ENCODE measurements at regions not wholly inside any gene's neighbourhood (a gene's known extent, or its start where the extent isn't known, plus 50 kb on each side); places are given as distances from the start of the nearest gene placed in this dataset.

DNA sequence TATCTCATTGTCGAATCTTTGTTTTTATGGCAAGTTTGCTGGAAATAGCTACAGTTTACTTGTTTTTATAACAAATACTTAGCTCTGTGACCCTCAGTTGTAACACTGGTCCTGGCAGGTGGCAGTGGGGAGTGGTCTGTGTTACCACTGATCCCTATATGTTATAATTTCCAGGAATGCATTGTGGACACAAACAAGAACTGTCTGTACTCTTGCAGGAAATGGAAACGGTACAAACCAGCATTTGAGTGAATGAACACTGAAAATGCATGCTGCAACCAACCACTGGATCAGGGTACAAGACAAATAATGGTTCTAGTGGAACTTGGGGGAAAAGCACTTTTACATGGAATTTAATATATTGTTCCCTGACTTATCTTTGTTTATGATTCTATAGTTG lies 66.5 kb upstream of the PJA2 start:
- no peaks in the 10 kb centered on the region for H3K27me3 ChIP-seq (ENCODE audit: control insufficient read depth in 1 of 2, insufficient read depth in 2 of 2, low read length in 2 of 2)
- no peak overlapping the region for H3K4me3 ChIP-seq (ENCODE audit: low read length)
- DNase-seq (no peak), ATAC-seq (ENCODE audit: poor library complexity) (no peak)
- H3K36me3 ChIP-seq (ENCODE audit: insufficient read depth, low read length): no peaks in the 10 kb centered on the region
- Mint-ChIP-seq H3K9me3 (no peaks in the 10 kb centered on the region), H3K4me3 (no peak overlapping the region), H3K4me1 (ENCODE audit: low read depth) (no peaks in the 10 kb centered on the region), H3K27me3 (no peaks in the 10 kb centered on the region), H3K27ac (no peak overlapping the region), H3K36me3 (ENCODE audit: low read depth) (no peaks in the 10 kb centered on the region)
- ChIA-PET CTCF (no interaction called here), POLR2A (no interaction called here)
- H3K27ac ChIP-seq (ENCODE audit: low read depth in 1 of 2, low read length in 2 of 2): no peak overlapping the region
- TF ChIP-seq, protein P1, sequence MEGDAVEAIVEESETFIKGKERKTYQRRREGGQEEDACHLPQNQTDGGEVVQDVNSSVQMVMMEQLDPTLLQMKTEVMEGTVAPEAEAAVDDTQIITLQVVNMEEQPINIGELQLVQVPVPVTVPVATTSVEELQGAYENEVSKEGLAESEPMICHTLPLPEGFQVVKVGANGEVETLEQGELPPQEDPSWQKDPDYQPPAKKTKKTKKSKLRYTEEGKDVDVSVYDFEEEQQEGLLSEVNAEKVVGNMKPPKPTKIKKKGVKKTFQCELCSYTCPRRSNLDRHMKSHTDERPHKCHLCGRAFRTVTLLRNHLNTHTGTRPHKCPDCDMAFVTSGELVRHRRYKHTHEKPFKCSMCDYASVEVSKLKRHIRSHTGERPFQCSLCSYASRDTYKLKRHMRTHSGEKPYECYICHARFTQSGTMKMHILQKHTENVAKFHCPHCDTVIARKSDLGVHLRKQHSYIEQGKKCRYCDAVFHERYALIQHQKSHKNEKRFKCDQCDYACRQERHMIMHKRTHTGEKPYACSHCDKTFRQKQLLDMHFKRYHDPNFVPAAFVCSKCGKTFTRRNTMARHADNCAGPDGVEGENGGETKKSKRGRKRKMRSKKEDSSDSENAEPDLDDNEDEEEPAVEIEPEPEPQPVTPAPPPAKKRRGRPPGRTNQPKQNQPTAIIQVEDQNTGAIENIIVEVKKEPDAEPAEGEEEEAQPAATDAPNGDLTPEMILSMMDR (IDR thresholded peaks at IDR 0.05): no peak
- H3K9me3 ChIP-seq (ENCODE audit: control insufficient read depth in 1 of 2, insufficient read depth in 1 of 2, low read length in 2 of 2): no peaks in the 10 kb centered on the region
- no peaks in the 10 kb centered on the region for H3K4me1 ChIP-seq (ENCODE audit: insufficient read depth, low read length)
- intact Hi-C loops (cut with DNase I, micrococcal nuclease): no loop called here

DNA sequence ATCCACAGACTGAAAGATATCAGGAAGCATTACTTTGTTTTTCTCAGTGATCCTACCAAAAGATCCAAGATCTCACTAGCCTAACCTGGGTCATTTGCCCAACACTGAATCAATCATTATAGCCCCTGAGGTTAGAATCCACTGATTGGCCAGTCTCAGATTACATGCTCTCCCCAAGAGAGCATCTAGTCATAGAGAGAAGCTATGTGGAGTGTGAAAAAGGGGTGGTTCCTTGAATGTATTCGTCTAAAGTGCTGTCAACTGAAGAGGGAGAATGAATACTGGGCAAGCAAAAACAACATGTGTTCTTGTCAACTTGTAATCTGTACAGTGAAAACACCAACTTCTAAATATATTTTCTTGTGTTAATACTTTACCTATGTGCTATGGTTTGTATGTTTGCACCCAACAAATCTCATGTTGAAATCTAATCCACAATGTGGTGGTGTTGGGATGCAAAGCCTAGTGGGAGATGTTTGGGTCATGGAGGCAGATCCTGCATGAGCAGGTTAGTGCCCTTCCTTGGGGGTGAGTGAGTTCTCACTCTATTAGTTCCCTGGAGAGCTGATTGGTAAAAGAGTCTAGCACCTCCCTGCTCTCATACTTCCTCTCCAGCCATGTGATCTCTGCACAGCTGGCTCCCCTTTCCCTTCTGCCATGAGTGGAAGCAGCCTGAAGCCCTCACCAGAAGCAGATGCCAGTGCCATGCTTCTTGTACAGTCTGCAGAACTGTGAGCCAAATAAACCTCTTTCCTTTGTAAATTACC lies 60.3 kb upstream of the PJA2 start:
- Mint-ChIP-seq H3K27me3 (no peaks in the 10 kb centered on the region), H3K4me3 (no peak overlapping the region), H3K9me3 (no peaks in the 10 kb centered on the region), H3K36me3 (ENCODE audit: low read depth) (no peaks in the 10 kb centered on the region), H3K27ac (no peak overlapping the region), H3K4me1 (ENCODE audit: low read depth) (no peaks in the 10 kb centered on the region)
- CTCF ChIA-PET: interaction anchor here (1.1 kb wide), 1 partner anchor 123 kb away, joined by 3 read pairs; no protein-coding TSS in a partner anchor
- Histone ChIP-seq H3K36me3 (ENCODE audit: insufficient read depth, low read length) (no peaks in the 10 kb centered on the region), H3K27ac (ENCODE audit: low read depth in 1 of 2, low read length in 2 of 2) (no peak overlapping the region), H3K27me3 (ENCODE audit: control insufficient read depth in 1 of 2, insufficient read depth in 2 of 2, low read length in 2 of 2) (no peaks in the 10 kb centered on the region), H3K9me3 (ENCODE audit: control insufficient read depth in 1 of 2, insufficient read depth in 1 of 2, low read length in 2 of 2) (no peaks in the 10 kb centered on the region), H3K4me3 (ENCODE audit: low read length) (no peak overlapping the region), H3K4me1 (ENCODE audit: insufficient read depth, low read length) (peaks cover 3% of the 10 kb centered on the region)
- POLR2A ChIA-PET: no interaction called here
- intact Hi-C loops (cut with DNase I, micrococcal nuclease): no loop called here
- ATAC-seq (ENCODE audit: poor library complexity) (no peak), DNase-seq (no peak)
- TF ChIP-seq, protein P1 (IDR thresholded peaks at IDR 0.05): no peak

DNA sequence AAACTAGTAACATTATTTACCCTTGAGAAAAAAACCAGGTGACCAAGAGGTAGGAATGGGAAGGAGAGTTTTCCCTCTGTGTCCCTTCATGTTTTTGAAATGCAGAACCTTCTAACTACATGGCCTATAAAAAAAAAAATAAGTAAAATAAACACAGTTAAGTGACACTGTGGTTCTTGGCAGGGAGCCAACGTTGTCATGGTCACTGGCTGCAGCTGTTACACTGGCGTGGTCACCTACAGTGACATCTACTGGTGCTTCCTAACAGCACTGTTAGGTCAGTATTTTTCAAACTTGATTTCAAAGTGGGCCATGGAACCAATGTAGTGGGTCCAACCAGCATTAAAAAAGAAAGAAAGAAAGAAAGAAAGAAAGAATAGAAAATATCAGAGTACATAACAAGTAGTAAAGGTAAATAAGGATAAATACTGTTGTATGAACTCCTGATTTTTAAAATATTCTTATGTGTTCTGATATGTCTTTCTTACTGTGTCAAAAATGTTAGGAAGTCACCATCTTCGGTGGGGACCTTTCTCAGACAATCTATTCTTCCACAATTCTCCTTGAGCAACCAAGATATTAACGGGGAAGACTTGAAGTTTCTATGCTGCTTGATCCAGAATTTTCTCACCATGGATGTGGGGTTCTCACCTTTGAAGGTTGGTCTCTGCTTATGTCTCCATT lies 59.1 kb upstream of the PJA2 start:
- H3K27ac Mint-ChIP-seq: no peak overlapping the region
- intact Hi-C loops (cut with DNase I, micrococcal nuclease): no loop called here
- no peaks in the 10 kb centered on the region for H3K36me3 ChIP-seq (ENCODE audit: insufficient read depth, low read length)

More for the DNA sequence above, 59.1 kb upstream of the PJA2 start:
- H3K4me1 ChIP-seq (ENCODE audit: insufficient read depth, low read length): peaks cover 3% of the 10 kb centered on the region
- no peaks in the 10 kb centered on the region for H3K27me3 ChIP-seq (ENCODE audit: control insufficient read depth in 1 of 2, insufficient read depth in 2 of 2, low read length in 2 of 2)
- no peaks in the 10 kb centered on the region for H3K36me3 Mint-ChIP-seq (ENCODE audit: low read depth)
- H3K9me3 Mint-ChIP-seq: no peaks in the 10 kb centered on the region
- no peaks in the 10 kb centered on the region for H3K27me3 Mint-ChIP-seq
- no peaks in the 10 kb centered on the region for H3K9me3 ChIP-seq (ENCODE audit: control insufficient read depth in 1 of 2, insufficient read depth in 1 of 2, low read length in 2 of 2)
- H3K4me3 Mint-ChIP-seq: no peak overlapping the region
- DNase-seq: peak; percentile 29 to 85 (median 59)
- ATAC-seq (ENCODE audit: poor library complexity): no peak
- ChIA-PET POLR2A (no interaction called here), CTCF (no interaction called here)
- TF ChIP-seq, protein P1 (IDR thresholded peaks at IDR 0.05): no peak
- no peaks in the 10 kb centered on the region for H3K4me1 Mint-ChIP-seq (ENCODE audit: low read depth)
- no peak overlapping the region for H3K4me3 ChIP-seq (ENCODE audit: low read length)
- H3K27ac ChIP-seq (ENCODE audit: low read depth in 1 of 2, low read length in 2 of 2): no peak overlapping the region
